HG03280 (cell line): ENCODE measurements at regions not wholly inside any gene's neighbourhood (a gene's known extent, or its start where the extent isn't known, plus 50 kb on each side); places are given as distances from the start of the nearest gene placed in this dataset.
"Not testable (repeated sequence)": the region's sequence is repeated elsewhere in the genome, so short reads cannot be mapped to it uniquely, and the experiment has no call there.

Experiments used
- ATAC-seq: cut with Tn5 transposase; IDR thresholded peaks from one replicate; pipeline ENCODE4 v1.9.1; 2021; ENCODE audit warnings: mild to moderate bottlenecking, moderate library complexity; ENCODE audit not compliant: unreplicated experiment

DNA sequence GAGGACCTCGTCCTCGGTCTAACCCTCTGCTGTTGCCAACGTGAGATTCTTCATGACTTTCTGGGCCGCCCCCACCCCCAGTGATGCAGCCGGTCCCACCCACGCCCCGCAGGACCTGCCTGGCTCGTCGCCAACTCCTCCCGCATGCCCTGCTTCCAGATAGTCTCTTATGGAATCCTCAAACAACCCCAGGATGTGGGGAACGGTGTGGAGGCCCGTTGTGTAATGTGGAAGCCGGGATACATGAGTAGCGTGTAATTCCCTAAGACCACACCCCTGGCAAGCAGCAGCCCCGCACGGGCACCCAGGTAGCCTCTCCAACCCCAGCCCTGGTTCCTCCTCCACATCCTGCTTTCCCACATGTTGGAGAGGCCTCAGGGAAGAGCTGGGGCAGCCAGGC, 275.9 kb downstream of the C16orf95 start:
- no peak for ATAC-seq

DNA sequence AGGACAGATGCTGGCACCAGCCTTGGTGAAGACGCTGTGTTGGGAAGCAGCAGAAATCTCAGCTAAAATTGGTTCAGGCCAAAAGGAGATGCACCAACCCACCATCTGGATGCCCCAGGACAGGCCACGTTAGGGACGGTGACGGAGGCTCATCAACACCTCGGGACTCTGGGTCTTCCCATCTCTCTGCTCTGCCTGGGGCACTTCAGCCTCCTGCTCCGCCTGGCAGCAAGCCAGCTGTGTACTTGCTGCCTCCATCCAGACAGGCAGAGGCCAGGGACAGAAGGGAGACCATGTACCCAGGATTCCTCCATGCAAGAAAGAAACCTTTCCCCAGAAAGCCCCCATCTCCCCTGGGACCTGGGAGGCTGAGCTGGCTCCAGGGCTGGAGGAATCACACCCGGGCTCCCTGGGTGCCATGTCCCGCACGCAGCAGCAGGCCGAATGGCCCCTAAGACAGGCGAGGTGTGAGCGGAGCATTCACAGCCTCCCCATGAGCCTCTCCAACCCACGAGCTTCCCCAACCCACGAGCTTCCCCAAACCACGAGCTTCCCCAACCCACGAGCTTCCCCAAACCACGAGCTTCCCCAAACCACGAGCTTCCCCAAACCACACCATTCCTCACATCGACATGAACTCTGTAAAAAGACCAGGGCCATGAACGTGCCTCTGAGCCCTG, 274.5 kb downstream of the C16orf95 start:
- ATAC-seq, result no peak

DNA sequence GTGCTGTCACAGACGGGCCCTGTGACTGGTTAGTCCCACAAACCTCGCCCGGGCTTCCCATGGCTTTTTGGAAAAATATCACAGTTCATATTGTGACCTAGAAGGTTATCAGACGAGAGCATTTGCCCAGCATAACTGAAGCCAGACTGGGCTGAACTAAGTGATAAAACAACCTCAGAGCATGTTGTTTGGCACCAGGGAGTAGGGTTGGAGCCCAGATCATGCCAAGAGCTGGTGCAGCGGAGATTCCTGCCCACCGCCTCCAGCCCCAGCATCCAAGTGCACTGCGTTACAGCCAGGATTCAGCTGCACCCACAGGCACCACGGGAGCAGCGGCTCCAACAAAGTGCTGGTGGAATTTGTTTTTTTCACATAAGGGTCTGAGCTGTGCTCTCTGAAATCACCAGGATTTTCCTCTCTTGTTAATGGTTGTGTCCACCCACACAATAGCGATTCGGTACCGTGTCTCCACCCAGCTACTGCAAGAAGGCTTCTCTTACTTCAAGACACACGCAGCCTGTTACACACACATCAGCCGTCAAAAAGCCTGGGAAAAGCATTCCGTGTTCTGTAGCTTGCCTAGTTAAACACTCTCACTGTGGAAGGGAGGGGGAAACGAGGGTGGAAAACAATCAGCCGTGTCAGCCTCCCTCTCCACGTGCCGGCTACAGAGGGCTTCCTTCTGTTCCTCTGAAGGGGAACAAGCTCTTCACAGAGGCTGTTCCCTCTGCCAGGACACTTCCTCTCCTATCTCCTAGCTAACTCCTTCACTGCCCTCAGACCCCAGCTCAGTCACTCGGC, 273.8 kb downstream of the C16orf95 start:
- ATAC-seq, result no peak

DNA sequence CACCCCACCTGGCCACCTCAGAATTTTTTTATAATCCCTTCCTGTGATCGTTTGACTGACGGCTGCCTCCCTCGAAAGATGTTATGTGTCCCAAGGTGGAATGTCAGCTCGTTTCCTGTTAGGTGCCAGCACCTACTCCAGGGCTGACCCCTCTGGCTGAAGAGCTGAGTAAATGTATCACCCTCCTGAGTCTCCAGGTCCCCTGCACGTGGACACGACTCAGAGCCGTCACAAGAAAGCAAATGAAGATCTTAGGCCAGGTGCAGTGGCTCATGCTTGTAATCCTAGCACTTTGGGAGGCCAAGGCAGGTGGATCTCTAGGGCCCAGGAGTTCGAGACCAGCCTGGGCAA, 273.2 kb downstream of the C16orf95 start:
- ATAC-seq, result no peak

DNA sequence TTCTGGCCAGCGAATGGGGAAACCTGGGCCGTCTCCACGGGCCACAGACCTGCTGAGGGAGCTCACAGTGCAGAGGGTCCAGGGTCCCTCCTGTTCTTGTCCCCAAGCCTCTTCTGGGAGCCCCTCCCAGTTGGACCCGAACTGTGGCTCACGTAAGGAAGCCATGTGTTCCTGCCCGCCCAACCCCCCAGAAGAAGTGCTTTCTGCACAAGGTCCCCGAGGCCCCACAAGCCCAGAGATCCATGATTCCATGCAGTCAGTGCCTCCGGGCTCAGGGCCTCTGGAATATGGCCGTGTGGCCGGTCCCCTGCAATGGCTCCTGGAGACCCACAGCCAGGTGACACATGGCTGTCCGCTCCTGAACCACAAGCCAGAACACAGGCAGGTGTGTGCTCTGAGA, 272.4 kb downstream of the C16orf95 start:
- ATAC-seq, result no peak

DNA sequence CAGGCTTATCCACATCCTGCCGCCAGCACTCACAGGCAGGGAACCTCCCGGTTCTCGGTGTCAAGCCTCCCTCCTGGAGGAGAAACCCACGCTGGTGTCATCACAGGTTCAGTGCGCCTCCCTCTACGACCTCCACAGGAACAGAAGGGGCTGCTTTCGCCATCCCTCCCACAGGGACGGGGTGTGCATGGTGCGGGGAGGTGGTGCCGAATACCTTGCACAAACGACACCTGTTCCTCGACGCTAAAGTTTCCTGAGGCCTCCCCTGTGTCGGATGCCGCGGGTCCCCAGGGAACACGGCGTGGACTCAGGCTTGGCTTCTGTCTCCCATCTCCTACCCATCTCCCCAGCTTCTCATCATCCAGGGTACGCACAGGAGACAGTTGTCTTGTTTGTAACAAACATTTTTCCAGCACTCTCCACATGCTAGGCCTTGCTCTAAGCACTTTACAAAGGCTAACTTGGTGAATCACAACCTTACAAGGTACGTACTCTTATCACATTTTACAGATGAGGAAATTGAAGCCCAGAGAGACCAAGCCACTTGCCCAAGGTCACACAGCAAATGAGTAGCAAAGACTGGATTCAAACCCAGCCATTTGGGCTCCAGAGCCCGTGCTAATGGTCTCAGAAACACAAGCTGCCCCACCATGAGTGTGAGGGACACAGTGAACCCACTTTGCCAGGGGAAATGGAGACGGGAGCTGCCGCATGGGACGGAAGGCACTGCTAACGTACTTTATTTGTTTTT, 271.6 kb downstream of the C16orf95 start:
- no peak for ATAC-seq

DNA sequence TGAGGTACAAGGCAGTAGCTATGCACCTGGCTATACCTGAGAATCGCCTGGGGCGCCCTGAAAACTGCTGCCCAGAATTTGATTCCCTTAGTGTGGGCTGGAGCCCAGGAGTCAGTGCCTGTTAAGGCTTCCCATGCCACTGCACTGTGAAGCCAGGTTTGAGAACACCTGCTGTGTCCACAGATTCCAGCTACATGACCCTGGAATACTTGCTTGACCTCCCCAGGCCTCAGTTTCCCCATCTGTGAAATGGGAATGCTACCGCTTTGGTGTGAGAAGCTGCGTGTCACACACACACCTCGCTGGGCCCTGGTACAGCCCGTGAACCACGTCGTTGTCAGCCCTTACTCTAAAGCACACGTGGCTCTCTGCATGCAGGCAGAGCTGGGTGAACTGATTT, 271.0 kb downstream of the C16orf95 start:
- no peak for ATAC-seq

DNA sequence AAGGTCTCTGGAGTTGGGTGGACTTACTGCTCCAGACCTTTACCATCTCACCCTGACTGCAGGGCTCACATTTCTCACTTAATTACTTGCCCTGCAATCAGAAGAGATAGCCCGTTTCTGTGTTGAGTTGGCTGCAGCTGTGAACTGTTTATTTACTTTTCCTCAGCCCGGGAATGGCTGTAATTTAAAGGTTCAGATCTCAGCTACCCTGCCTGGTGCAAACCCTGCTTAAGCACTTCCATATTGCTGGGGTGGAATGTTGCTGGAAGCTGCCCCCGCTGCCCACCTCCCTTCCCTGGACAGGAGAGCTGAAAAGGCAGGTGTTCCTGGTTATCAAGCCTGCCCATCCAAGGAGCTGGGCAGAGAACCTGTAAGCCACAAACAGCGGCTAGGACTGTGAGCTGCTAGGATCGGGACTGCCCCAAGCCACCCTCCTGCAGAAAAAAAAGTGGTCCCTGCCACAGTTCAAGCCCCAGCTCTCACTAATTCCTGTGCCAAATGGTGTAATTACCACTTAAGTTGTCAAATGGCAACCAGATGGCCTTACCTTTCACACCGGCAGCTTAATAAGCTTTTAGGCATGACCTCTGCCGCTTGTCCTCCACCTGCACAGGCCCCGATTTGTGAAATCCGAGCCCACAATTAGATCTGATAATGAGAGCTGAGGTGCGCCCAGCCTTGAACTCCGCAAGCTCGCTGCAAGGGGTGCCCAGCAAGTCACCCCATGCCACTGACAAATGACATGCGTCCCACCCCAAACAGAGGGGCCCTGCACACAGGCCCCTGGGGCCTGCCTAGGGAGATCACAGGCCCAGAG, 269.8 kb downstream of the C16orf95 start:
- ATAC-seq, result no peak

DNA sequence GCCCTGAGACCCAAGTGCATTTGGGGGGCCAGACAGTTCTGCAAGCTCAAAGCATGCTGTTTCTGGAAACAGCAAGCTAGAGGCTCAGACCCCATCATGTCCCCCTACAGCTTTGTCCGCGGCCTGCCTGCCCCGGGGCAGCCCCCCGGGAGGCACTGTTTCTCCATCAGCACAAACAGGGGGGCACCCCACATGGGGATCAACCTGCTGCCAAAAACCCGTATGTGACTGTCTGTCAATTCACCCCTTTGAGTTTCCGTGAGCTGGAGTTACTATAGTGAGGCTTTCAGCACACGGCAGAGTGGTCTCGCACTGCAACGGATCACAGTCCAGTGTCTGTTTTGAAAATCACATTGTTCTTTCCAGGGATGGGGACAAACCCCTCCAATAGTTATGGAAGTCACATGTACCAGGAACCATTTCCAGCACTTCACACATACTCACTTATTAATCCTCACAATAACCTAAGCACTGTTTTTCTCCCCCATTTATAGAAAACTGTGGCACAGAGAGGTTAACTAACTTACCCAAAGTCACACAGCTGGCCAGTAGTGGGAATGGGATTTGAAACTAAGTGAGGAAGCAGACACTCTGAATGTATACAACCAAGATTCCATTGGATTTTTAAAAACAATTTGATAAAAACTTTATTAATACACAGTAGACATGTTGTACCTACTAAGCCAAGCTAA, 269.0 kb downstream of the C16orf95 start:
- no peak for ATAC-seq

DNA sequence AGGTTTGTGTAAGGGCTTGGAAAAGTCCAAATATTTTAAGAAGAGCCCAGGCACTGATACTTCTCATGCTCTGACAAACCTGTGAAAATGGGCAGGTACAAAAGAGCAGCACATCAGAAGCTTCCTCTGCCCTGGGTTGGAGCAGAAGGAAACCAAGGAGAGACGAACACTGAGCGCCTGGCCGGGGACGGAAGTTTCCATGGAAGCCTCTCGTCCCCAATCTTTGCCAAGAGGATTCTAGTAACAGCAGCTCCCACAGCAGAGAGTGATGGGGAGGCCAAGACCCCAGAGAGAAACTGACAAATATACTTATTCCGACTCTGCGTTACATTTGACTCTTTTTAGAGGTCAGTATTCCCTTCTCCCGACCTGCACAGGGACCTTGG, 268.5 kb downstream of the C16orf95 start:
- ATAC-seq, result no peak

DNA sequence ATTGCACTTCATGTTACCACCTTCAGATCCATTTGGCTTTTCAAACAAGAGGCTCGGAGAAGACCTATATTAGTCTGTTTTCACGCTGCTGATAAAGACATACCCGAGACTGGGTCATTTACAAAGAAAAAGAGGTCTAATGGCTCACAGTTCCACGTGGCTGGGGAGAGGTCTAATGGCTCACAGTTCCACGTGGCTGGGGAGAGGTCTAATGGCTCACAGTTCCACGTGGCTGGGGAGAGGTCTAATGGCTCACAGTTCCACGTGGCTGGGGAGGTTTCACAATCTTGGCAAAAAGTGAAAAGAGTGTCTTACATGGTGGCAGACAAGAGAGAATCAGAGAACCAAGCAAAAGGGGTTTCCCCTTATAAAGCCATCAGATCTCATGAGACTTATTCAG, 268.0 kb downstream of the C16orf95 start:
- not testable (repeated sequence) for ATAC-seq

DNA sequence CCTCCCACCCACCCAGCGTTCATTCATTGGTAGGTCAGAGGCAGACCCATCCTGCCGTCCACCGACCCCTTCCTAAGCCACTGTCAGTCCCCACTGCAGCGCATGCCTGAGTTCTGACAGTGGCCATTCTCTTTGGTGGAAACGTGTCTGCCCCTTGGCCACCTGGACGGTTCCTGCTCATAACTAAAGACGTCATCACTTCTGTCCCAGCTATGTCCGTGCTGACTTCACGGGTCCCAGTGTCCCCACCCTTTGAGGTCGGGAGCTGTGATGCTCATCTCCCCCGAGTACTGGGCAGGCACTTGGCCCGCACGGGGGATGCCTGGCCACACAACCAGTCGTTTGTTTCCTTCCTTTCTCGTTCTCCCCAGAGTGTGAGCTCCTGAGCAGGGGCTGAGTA, 267.1 kb downstream of the C16orf95 start:
- no peak for ATAC-seq

DNA sequence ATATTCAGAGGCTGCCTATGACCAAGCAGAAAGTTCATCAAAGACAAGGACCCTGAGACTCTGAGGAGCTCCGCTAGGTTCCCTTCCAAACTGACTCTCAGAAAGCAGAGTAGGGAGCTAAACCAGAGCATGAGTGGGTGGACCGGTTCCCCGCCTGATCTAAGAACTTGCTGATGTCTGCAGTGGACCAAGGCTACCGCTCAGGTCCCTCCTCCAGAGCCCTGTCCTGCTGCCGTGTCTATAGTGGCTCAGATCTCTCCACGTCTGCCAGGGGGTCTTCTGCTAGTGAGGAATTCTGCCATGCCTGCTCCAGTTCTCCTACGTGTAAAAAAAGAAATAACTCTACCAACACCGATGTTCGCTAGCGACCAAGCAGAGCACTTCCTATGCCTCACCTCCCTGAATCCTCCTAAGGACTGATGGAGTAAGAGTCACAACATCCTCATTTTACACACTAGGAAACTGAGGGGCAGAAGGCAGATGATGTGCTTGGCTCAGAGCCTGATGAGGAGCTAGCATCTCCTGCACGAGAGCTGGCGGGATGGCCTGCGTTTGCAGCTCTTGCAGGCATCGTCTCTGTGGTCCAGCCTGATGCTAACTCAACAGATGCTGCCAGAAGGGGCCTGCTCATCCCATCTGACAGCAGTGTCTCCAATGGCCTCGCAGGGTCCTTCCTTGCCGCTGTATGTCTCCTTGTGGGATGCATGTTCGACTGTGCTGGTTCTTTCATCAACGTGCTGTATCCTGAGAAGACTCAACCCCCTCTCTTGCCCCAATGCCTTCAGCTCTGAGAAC, 265.5 kb downstream of the C16orf95 start:
- no peak for ATAC-seq

DNA sequence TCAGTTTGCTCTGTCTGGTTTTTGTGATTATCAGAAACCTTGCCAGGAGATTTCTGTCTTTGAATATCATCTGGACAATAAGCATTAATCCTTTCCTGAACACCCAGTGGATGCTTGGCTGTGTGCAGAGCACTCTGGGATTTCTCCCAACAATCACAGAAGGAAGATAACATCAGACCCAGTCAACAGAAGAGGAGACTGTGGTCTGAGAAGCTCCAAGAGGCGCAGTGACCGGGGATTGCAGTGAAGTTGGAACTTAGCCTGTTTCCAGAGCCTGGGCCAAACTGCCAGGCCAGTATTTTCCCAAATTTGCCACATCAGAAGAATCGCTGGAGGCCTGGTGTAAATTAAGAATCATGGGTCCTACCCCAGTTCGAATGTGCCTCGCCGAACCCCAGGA, 264.7 kb downstream of the C16orf95 start:
- ATAC-seq, result no peak

DNA sequence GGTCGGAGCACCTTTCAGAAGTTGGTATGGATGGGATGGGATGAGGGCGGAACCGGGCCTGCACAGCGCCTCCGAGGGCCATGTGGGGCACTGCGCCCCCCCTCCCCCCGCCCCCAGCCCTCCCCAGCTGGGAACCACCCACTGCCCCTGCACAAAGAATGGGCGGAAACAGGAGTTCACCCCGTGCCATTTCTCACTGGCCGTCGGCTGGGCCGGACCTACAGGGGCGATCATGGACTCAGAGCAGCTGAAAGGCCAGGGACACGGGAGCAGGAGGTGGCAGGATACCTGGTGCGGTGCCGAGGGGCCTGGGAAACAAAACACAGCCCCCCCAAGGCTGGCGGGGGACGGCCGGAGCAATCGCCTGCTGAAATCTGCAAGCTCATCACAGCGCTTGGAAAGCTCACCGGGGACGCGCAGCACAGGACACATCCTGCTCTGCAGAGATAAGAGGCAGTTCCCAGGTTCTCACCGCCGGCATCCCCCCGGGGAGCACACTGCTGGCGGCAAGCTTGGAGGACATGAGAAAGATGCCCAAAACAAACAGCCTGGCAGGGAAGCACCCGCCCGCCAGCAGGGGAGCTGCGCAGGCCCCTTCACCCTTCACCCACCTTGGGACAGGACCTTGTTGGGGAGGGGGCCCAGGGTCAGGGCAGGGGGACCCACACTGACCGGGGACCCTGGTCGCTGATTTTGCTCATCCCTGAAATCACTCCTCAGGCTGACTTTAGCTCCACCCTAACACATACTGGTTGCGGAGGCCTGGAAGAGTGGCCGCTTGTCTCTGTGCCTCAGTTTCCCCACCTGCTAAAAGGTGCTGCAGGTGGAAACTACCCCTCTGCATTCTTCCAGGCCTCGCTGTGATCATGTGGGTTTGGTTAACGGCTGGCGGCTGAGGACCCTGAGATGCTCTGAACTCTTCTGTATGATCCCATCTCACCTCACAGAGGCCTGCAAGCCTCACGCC, 263.9 kb downstream of the C16orf95 start:
- no peak for ATAC-seq

DNA sequence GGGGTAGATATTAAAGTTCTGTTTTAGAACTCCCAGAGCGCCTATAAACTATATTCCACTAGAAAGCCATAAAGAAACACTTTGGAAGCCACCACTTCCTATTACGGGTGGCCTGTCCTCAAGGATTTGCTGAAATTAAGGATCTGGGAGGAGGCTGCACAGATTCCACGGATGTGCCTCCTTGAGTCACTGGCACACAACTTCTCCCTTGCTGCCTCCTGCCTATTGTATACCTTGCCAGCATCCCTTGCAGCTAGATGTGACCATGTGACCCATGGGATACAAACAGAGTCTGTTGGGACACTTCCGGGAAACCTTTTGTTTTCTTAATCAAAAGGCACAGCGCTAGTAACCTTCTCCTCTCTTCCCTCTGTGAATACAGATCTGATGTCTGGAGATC, 263.0 kb downstream of the C16orf95 start:
- ATAC-seq, result no peak

DNA sequence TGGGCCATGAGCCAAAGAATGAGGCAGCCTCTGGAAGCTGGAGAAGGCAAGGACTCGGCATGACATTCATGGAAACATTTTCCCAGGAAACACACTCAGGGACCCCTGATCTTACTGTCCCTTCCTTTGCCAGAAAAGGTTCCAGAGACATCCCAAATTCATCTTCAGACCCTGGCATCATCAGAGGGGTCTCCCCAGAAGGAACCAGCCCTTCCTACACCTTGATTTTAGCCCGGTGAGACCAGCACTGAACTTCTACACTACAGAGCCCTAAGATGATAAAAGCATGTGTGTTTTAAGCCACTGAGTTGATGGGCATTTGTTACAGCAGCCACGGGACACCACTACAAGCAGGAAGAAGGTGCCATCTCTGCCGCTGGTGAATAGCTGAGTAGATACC, 262.3 kb downstream of the C16orf95 start:
- no peak for ATAC-seq

DNA sequence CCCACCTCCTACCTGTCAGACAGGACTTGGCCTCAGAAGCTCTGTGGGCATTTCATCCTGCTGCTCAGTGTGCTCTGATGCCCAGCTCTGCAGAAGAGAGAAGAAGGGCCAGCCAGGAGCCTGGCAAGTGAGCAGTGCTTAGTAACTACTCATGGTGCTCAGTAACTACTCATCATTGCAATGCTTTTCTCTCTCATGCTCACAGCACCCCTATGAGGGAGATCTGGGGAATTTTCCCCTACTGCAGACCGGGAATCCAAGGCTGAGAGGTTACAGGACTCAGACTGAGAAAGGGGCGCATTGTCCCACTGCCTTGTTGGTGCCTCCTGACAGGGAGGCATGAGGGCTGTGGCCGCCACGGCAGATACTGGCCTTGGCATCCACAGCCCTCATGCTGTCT, 261.1 kb downstream of the C16orf95 start:
- ATAC-seq, result no peak

DNA sequence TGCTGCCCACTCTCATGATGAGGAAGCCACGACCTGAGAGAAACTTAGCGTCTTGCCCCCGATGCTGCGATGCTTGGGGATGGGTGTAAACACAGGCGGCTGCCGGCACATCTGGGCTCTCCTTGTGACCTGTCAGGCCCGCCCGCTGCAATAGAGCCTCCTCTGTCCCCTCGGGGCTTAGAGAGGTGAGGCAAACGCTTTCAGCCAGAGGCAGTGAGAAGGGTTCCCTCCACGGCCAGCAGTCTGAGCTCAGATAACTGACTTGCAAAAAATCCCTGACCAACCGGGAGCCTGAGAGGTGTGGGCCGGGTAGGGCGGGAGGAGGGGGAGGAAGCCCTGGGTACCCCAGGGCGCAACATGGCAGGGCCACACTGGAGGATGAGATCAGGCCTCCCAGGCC, 260.6 kb downstream of the C16orf95 start:
- ATAC-seq, result no peak
